H9 (cell line): ENCODE measurements at regions not wholly inside any gene's neighbourhood (a gene's known extent, or its start where the extent isn't known, plus 50 kb on each side); places are given as distances from the start of the nearest gene placed in this dataset.
A peak's percentile ranks its signal among the peaks of the same experiment; 100 is the strongest.

Experiments
- DNase-seq: peaks from one replicate; pipeline ENCODE4 v3.0.0-alpha.2; 2017
- H2AFZ ChIP-seq: one replicate; pipeline ENCODE4 v1.6.1; 2013; ENCODE audit warnings: mild to moderate bottlenecking, low read length, control low read depth, moderate library complexity
- H2AK5ac ChIP-seq: 2 replicates; pipeline ENCODE4 v1.6.1; 2013; ENCODE audit warnings: low read length, control low read depth, mixed read lengths; ENCODE audit not compliant: insufficient read length
- H2BK120ac ChIP-seq: one replicate; pipeline ENCODE4 v1.6.1; 2013; ENCODE audit warnings: low read depth, mild to moderate bottlenecking, low read length, control low read depth, inconsistent platforms; ENCODE audit not compliant: poor library complexity, severe bottlenecking
- H2BK12ac ChIP-seq: 2 replicates; pipeline ENCODE4 v1.6.1; 2013; ENCODE audit warnings: low read length, control low read depth, mixed read lengths, low read depth; ENCODE audit not compliant: insufficient read length
- H2BK15ac ChIP-seq: 2 replicates; pipeline ENCODE4 v1.6.1; 2013; ENCODE audit warnings: low read depth, low read length, control low read depth
- H2BK20ac ChIP-seq: one replicate; pipeline ENCODE4 v1.6.1; 2013; ENCODE audit warnings: low read depth, mild to moderate bottlenecking, low read length, control low read depth, inconsistent platforms; ENCODE audit not compliant: poor library complexity, severe bottlenecking
- H2BK5ac ChIP-seq: 2 replicates; pipeline ENCODE4 v1.6.1; 2013; ENCODE audit warnings: low read length, control low read depth, mixed read lengths; ENCODE audit not compliant: insufficient read length
- H3K14ac ChIP-seq: 2 replicates; pipeline ENCODE4 v1.6.1; 2013; ENCODE audit warnings: low read length, control low read depth; ENCODE audit not compliant: insufficient read depth
- H3K18ac ChIP-seq: 2 replicates; pipeline ENCODE4 v1.6.1; 2013; ENCODE audit warnings: low read depth, mild to moderate bottlenecking, mixed read lengths, low read length, control low read depth; ENCODE audit not compliant: insufficient read length
- H3K23ac ChIP-seq: 2 replicates; pipeline ENCODE4 v1.6.1; 2013; ENCODE audit warnings: low read length, control low read depth, mixed read lengths, low read depth; ENCODE audit not compliant: insufficient read length
- H3K23me2 ChIP-seq: 2 replicates; pipeline ENCODE4 v1.6.1; 2013; ENCODE audit warnings: low read depth, mild to moderate bottlenecking, mixed read lengths, low read length, control low read depth; ENCODE audit not compliant: insufficient read length, poor library complexity, severe bottlenecking
- H3K27ac ChIP-seq: 2 replicates; pipeline ENCODE4 v1.5.1; 2013; ENCODE audit warnings: low read length, control low read depth, mixed read lengths, low read depth; ENCODE audit not compliant: insufficient read length
- H3K27me3 ChIP-seq: 2 replicates; pipeline ENCODE4 v1.6.1; 2013; ENCODE audit warnings: low read length, control low read depth, inconsistent platforms; ENCODE audit not compliant: insufficient read depth
- H3K4ac ChIP-seq: 2 replicates; pipeline ENCODE4 v1.6.1; 2013; ENCODE audit warnings: low read depth, mild to moderate bottlenecking, control low read depth, inconsistent platforms, low read length, moderate library complexity
- H3K4me1 ChIP-seq: 2 replicates; pipeline ENCODE4 v1.6.1; 2013; ENCODE audit warnings: low read length, control low read depth, inconsistent platforms; ENCODE audit not compliant: insufficient read depth
- H3K4me2 ChIP-seq: 2 replicates; pipeline ENCODE4 v1.6.1; 2013; ENCODE audit warnings: low read length, control low read depth, mixed read lengths; ENCODE audit not compliant: insufficient read length, insufficient read depth
- H3K56ac ChIP-seq: 2 replicates; pipeline ENCODE4 v1.6.1; 2013; ENCODE audit warnings: low read depth, mild to moderate bottlenecking, mixed read lengths, low read length, control low read depth; ENCODE audit not compliant: insufficient read length
- H3K79me1 ChIP-seq: 2 replicates; pipeline ENCODE4 v1.6.1; 2013; ENCODE audit warnings: low read depth, mild to moderate bottlenecking, moderate library complexity, low read length, control low read depth, inconsistent platforms; ENCODE audit not compliant: insufficient read depth, poor library complexity, severe bottlenecking
- H3K79me2 ChIP-seq: 2 replicates; pipeline ENCODE4 v1.6.1; 2013; ENCODE audit warnings: low read length, control low read depth, inconsistent platforms; ENCODE audit not compliant: insufficient read depth
- H3K9ac ChIP-seq: 2 replicates; pipeline ENCODE4 v1.6.1; 2013; ENCODE audit warnings: low read length, control low read depth, mixed read lengths; ENCODE audit not compliant: insufficient read length; ENCODE audit errors: extremely low read depth
- H3K9me3 ChIP-seq: one replicate; pipeline ENCODE4 v1.6.1; 2013; ENCODE audit warnings: low read depth, low read length, inconsistent platforms; ENCODE audit not compliant: control insufficient read depth
- H3T11ph ChIP-seq: one replicate; pipeline ENCODE4 v1.6.1; 2013; ENCODE audit warnings: mild to moderate bottlenecking, low read length, control low read depth, inconsistent platforms
- H4K20me1 ChIP-seq: one replicate; pipeline ENCODE4 v1.6.1; 2013; ENCODE audit not compliant: control insufficient read depth, insufficient read length, insufficient read depth
- H4K5ac ChIP-seq: 2 replicates; pipeline ENCODE4 v1.6.1; 2013; ENCODE audit warnings: low read depth, mild to moderate bottlenecking, mixed read lengths, low read length, control low read depth; ENCODE audit not compliant: insufficient read length
- H4K8ac ChIP-seq: replicated peaks from 2 replicates; pipeline ENCODE4 v1.6.1; 2013; ENCODE audit warnings: low read length, control low read depth, mixed read lengths, low read depth; ENCODE audit not compliant: insufficient read length
- H4K91ac ChIP-seq: 2 replicates; pipeline ENCODE4 v1.6.1; 2013; ENCODE audit warnings: low read depth, mild to moderate bottlenecking, moderate library complexity, mixed read lengths, low read length, control low read depth; ENCODE audit not compliant: insufficient read length
- H3K27ac Mint-ChIP-seq, 3 experiments: 2 replicates in 2 of 3; 3 replicates in 1 of 3; pipeline ENCODE4 v1.8.0; 2020 to 2021; ENCODE audit warnings: mixed read lengths in 3 of 3, mild to moderate bottlenecking in 1 of 3, moderate library complexity in 1 of 3
- H3K27me3 Mint-ChIP-seq: 2 replicates; pipeline ENCODE4 v1.8.0; 2021; ENCODE audit warnings: low read depth, mild to moderate bottlenecking, moderate library complexity, mixed read lengths
- H3K36me3 Mint-ChIP-seq, 3 experiments: 2 replicates in 2 of 3; 3 replicates in 1 of 3; pipeline ENCODE4 v1.8.0; 2020 to 2021; ENCODE audit warnings: low read depth in 3 of 3, mixed read lengths in 3 of 3; ENCODE audit not compliant: insufficient read depth in 1 of 3
- H3K4me1 Mint-ChIP-seq, 2 experiments: 2 replicates each; pipeline ENCODE4 v1.8.0; 2020; ENCODE audit warnings: mixed read lengths in 2 of 2
- H3K4me3 Mint-ChIP-seq, 2 experiments: 2 replicates in 1 of 2; 3 replicates in 1 of 2; pipeline ENCODE4 v1.8.0; 2020 to 2021; ENCODE audit warnings: mild to moderate bottlenecking in 2 of 2, mixed read lengths in 2 of 2, moderate library complexity in 1 of 2
- H3K9me3 Mint-ChIP-seq, 2 experiments: 2 replicates in 1 of 2; 3 replicates in 1 of 2; pipeline ENCODE4 v1.8.0; 2020; ENCODE audit warnings: mild to moderate bottlenecking in 2 of 2, mixed read lengths in 2 of 2, moderate library complexity in 1 of 2
- CTCF ChIP-seq: fragments of 200-600 bp; sonication (generic); conservative IDR thresholded peaks from 3 replicates; pipeline ENCODE4 v1.8.0; 2021; ENCODE audit warnings: antibody characterized with exemption, mild to moderate bottlenecking
- whole genome bisulfite sequencing: extraction: QIAGEN DNeasy Blood & Tissue Kit; methylation state at CpG from one replicate; pipeline ENCODE4 v1.1.7; 2013; ENCODE audit warnings: missing lambda C conversion rate, low lambda C conversion rate, mixed read lengths; ENCODE audit not compliant: insufficient read length; ENCODE audit errors: extremely low coverage; 5-methylcytosine and 5-hydroxymethylcytosine counted together

DNA sequence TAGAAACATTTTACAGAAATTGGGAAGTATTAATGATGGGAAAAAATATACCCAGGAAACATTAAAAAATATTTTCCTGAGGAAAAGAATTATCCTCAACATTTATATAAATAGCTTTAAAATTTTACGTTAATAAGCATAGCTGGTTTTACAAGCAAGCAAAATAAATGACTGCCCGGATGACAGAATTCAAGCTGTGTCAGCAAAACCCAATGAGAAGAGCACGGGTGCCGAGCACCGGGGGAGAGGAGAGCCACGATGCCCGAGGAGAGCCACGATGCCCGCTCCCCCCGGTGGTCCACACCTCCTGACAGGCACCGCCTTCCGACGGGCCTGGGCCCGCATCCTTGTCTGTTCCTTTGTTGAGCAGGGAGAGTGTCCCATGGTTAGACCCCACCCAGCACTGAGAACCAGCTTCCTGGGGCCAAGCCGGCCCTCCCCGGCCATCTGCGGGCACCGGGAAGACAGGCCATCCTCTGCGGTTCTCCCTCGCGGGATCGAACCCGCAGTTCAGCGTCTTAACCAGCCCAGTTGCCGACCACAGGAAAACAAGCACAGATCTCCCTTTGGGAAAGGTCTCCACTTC is 63.3 kb upstream of the PDE10A start:
- Histone ChIP-seq H3K27ac (no peak overlapping the region), H3K9ac (no peak overlapping the region), H3K27me3 (no peaks in the 10 kb centered on the region), H3K79me2 (no peaks in the 10 kb centered on the region), H4K20me1 (no peaks in the 10 kb centered on the region), H2AK5ac (no peak overlapping the region), H4K91ac (no peak overlapping the region), H3K18ac (no peak overlapping the region), H4K5ac (no peak overlapping the region), H2AFZ (no peak overlapping the region), H3K23me2 (no peaks in the 10 kb centered on the region), H3K9me3 (no peaks in the 10 kb centered on the region), H3K14ac (no peak overlapping the region; the same call in 1 of the 2 replicates), H3K4me1 (no peaks in the 10 kb centered on the region), H2BK20ac (no peak overlapping the region), H2BK5ac (no peak overlapping the region), H4K8ac (no peak overlapping the region), H3K23ac (no peak overlapping the region), H3K4ac (no peak overlapping the region), H2BK15ac (no peak overlapping the region), H2BK12ac (no peak overlapping the region), H3K4me2 (no peak overlapping the region), H3K56ac (no peak overlapping the region), H3T11ph (no peak overlapping the region), H3K79me1 (no peaks in the 10 kb centered on the region), H2BK120ac (no peak overlapping the region)
- DNase-seq: no peak
- Mint-ChIP-seq H3K27ac (peak overlapping the region in 1 of 3 experiments; percentile 28; a peak in 1 of 7 replicates), H3K27me3 (no peaks in the 10 kb centered on the region; the same call in 1 of the 2 replicates), H3K36me3 (no peaks in the 10 kb centered on the region), H3K4me1 (peaks cover 2 to 8% of the 10 kb centered on the region in 2 experiments; a peak in 2 of 4 replicates), H3K9me3 (no peaks in the 10 kb centered on the region), H3K4me3 (no peak overlapping the region)
- WGBS: no CpG with 5 or more reads among the region's 25 CpGs
- TF ChIP-seq CTCF: no peak
